Anterior cingulate cortex (tissue), 58 donors: ENCODE measurements at regions not wholly inside any gene's neighbourhood (a gene's known extent, or its start where the extent isn't known, plus 50 kb on each side); places are given as distances from the start of the nearest gene placed in this dataset.
"Not testable (repeated sequence)": the region's sequence is repeated elsewhere in the genome, so short reads cannot be mapped to it uniquely, and the experiment has no call there.

Experiments used
- DNase-seq, 58 donors: peaks; one replicate each; lab custom pipeline; 2025; lab: John Stamatoyannopoulos, UW

GRCh38 chr1:149352205-149352604 is 122.6 kb upstream of the NBPF19 start:
- not testable (repeated sequence) for DNase-seq

- DNase-seq = not testable (repeated sequence)
These were observed 120.3 kb upstream of the NBPF19 start for GRCh38 chr1:149354579-149354978.

DNA sequence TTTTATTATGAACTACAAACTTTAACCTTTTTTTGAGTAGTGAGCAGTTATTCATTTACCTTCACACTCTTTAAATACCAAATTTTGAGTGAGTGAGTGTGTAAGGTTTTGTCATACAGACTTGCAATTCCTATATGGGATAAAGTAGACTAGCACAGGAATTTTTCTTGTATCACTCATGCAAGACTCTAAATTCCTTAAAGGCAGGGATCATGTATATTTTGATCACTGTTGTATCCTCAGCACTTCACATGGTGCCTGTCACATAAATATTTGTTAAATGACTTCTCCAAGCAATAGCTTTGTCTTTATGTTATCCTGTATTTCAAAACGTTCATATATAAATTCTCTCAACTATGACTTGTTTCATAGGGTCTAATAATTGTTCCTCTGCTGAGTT is 119.1 kb upstream of the NBPF19 start:
- DNase-seq = not testable (repeated sequence)

DNA sequence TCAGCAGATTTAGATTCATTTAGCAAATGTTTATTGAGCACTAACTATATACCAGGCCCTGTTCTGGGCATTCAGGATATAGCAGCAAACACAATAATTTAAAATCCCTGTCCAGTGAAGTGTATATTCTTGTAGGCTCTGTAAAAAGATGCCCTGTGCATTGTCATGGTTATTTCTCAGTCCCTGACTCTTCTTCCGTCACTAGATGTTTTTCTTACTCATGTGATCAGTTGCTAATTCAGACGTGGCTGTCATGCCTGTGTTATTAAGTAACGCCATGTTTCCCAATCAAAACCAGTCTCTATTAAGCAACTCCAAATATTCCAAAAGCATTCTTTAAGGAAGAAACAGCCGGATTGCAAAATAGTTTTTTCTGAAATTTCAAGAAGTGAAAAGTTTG is 118.7 kb upstream of the NBPF19 start:
- not testable (repeated sequence) for DNase-seq

DNA sequence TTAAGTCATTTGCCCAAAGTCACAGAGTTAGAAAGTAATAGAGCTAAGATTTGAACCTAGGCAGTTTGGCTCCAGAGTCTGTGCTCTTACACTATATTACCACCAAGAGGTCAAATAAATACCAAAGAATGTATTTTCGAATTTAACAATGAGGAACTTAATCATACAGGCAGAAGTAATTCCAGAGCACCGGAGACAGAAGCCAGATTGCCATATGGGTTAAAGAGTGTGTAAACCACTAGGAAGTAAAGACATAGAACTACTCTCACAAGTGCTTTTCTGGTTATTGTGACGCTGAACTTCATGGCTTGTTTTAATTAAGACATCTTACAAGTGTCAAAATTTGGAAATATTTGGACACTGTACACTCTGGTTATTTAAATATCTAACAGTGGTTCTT is 114.5 kb upstream of the NBPF19 start:
- DNase-seq = not testable (repeated sequence)

- not testable (repeated sequence) for DNase-seq
These were observed 113.5 kb upstream of the NBPF19 start for GRCh38 chr1:149361310-149361709.

GRCh38 chr1:149364188-149364981 is 110.5 kb upstream of the NBPF19 start:
- not testable (repeated sequence) for DNase-seq

- not testable (repeated sequence) for DNase-seq
These were observed 108.4 kb upstream of the NBPF19 start for GRCh38 chr1:149366402-149366801.

DNA sequence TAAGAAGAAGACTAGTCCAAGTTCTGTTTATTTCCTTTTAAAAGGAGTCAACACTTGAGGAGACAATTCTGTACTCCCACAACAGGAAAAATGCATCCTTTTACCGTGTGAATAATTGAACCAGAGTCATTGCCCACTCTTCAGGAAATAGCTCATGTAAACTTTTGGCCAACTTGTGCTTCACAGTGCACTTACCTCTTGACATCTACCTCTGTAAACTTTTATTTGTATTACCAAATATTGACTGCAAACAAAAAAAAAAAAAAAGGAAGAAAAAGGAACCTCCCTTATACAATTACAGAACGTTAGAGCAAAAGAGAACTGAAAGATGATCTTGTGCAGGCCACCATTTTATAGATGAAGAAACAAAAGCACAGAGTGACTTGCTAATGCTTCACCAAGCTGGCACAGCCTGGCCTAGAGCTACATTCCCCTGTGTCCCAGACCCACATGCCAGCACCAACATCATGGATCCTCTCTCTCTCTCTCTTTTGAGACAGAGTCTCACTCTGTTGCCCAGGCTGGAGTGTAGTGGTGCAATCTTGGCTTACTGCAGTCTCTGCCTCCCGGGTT is 107.3 kb upstream of the NBPF19 start:
- DNase-seq = not testable (repeated sequence)

DNA sequence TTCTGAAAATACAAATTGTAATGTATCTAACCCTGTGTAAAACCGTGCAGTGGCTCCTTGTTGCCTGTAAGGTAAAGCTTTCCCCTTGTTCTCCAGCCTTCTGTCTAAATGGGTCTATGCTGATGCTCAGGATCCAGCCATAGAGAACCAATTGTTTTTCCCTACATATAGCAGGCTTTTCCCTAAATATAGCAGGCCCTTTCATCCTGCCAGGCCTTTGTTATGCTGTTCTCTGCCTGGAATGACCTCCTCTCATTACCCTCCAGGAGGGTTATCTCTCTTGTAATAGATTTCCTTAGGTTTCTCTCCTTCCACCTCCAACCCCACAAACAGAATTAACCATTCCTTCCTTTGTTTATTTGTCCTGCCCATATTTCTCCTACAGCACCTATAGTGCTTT is 106.5 kb upstream of the NBPF19 start:
- DNase-seq = not testable (repeated sequence)

DNA sequence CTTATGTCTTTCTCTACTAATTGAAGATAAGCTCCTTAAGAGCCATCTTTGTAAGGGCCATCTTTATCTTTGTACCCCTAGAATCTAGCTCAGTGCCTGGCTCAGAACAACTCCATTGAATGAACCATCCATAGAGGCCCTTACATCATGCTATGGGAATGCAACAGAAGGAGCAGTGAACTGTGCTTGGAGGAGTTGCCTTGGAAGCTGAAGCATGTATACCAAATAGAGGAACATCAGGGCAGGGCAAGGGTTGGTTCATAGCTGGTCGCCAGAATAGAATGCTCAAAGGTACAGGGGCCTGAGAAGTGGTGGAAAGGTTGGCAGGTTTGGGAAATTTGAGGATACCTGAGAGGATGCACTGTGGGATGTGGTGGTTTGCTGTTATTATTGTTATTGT is 105.8 kb upstream of the NBPF19 start:
- DNase-seq = not testable (repeated sequence)

GRCh38 chr1:149371955-149372354 is 102.9 kb upstream of the NBPF19 start:
- not testable (repeated sequence) for DNase-seq

DNA sequence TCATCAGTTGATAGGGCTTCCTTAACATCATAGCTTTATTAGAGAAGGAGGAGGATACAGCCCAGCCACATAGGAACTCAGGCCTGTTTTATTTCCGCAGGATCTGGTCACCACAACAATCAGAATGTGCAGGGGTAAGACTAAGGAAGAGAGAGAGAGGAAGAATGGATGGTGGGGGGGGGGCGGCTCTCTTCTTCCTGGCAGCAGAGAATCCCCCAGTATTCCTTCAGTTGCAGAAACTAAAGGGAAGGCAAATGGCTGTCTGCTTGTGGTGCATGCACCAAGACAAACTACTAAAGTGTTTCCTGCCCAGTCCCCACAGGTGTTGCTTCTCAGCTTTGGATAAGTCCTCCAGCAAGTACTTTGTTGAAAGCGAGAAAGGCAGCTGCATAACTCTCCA is 96.4 kb upstream of the NBPF19 start:
- not testable (repeated sequence) for DNase-seq

DNA sequence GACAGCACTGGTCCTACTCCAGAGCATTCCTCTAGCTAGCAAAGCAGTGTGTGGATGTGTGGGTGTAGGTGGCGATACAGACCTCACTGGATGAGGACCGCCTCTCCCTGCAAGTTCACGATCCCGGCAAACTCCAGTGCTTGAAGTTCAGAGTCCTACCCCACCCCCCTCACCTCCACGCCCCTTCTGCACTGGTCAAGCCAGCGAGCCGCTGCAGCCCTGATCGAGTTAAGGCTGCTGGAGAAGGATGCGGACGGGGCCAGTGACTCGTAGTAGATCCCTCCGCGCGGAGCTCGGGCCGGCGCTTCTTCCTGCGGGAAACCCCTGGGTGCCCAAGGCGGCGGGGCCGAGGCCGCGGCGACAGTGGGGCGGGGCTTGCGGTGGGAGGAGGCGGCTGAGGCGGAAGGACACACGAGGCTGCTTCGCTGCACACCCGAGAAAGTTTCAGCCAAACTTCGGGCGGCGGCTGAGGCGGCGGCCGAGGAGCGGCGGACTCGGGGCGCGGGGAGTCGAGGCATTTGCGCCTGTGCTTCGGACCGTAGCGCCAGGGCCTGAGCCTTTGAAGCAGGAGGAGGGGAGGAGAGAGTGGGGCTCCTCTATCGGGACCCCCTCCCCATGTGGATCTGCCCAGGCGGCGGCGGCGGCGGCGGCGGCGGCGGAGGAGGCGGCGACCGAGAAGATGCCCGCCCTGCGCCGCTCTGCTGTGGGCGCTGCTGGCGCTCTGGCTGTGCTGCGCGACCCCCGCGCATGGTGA is 84.5 kb upstream of the NBPF19 start:
- DNase-seq = peak in 51 of 58 donors; percentile 0 to 66 (median 30)

DNA sequence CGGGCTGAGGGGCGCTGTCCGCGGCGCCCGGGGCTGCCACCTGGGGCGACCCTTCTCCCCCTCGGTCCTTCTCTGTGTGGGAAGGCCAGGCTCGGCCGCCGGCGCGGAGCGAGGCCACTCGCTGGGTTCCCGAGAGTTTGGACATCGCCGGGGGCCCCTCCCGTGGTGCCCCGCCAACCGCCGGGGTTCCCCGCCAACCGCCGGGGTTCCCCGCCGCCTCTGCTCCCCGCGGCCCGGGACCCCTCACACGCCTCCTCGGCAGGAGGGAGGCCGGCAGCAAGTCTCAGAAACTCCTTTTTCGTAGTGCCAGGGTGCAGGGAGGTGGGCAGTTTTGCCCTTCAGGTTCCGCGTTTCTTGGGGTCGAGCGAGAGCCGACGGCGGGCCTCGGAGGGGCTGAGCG is 83.9 kb upstream of the NBPF19 start:
- DNase-seq = not testable (repeated sequence)

DNA sequence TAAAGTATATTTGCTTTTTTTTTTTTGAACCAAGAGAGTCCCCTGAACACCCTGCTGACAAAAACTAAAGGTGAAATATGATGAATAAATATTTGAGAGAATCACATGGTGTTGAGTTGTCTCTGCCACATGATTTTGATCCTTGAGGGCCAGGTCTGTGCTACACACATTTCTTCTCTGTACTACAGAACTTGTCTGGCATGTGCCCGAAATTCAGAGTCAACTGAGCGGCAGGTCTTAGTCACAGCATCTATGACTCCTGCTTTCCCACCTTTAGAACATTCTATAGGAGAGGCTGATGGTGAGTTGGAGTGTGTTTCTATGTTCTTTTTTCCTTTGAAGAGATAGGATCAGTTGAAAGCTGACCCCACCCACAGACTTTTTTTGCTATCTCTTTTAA is 79.0 kb upstream of the NBPF19 start:
- not testable (repeated sequence) for DNase-seq

- not testable (repeated sequence) for DNase-seq
These were observed 76.3 kb upstream of the NBPF19 start for GRCh38 chr1:149398527-149398926.

DNA sequence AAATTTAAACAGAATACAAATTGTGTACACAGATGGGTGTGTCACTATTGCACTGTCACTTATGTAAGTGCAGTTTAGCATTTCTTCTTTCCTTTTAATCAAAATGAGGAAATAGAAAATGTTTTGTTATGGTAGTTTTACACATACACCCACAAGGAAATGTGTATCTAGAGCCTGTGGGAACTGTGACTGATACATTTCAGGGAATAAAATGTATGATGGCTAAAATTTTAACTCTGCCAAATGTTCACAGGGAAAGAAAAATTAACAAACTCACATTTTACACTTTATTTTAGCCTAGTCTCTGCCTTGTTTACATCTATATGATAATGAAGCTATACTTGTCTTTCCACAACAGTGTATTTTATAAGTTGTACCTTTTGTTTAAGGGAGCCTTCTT is 66.4 kb upstream of the NBPF19 start:
- not testable (repeated sequence) for DNase-seq

DNA sequence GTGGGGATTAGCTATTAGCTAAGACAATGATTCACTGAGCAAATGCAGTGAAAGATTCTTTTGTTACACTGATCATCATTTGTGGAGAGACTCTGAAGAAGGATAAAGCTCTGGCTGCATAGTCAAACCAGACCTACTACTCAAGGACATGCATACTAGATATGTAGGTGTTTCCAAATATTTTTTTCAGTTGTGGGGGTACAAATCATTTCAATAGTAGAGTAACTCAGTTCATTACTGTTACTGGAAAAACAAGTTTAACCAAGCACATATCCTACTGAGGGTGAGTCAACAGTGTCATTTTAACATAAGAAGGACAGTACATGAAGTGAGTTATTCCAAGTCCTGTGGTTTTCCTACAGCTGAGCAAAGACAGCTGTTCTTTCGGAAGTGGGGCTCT is 59.5 kb upstream of the NBPF19 start:
- not testable (repeated sequence) for DNase-seq

- DNase-seq = not testable (repeated sequence)
These were observed 56.1 kb upstream of the NBPF19 start for GRCh38 chr1:149418782-149419181.

DNA sequence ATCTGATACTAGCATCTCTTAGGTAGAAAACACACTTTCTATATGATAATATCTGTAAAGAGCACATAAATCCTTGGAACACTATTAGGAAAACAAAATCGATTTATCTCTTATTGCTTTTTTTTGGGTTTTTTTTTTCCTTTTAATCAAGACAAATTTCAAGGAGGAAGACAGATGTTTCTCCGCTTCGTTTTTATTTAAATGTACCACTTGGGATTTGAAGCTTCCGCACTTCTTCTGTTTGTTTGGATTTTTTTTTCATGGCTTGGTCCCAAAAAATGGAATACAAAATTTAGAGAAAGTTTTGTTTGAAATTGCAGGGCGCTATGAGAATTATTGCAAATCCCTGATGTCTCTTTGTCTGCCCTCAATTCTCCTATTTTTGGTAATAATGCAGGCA is 51.7 kb upstream of the NBPF19 start:
- DNase-seq = not testable (repeated sequence)
